ENCODE measurements at regions not wholly inside any gene's neighbourhood (a gene's known extent, or its start where the extent isn't known, plus 50 kb on each side); places are given as distances from the start of the nearest gene placed in this dataset.
"Not testable (repeated sequence)": the region's sequence is repeated elsewhere in the genome, so short reads cannot be mapped to it uniquely, and the experiment has no call there.

GRCh38 chr22:49469896-49470740 lies 357.6 kb downstream of the BRD1 start:
- no peak for DNase-seq

- no peak for DNase-seq
Measured at GRCh38 chr22:49468487-49469198, 359.0 kb downstream of the BRD1 start.

- DNase-seq = no peak
Measured at GRCh38 chr22:49466878-49467595, 360.6 kb downstream of the BRD1 start.

- peak; percentile 46 for DNase-seq
Measured at GRCh38 chr22:49464037-49464436, 363.6 kb downstream of the BRD1 start.

GRCh38 chr22:49462795-49463194 lies 364.9 kb downstream of the BRD1 start:
- DNase-seq = no peak

- no peak for DNase-seq
Measured at GRCh38 chr22:49462291-49462690, 365.4 kb downstream of the BRD1 start.

- DNase-seq = no peak
Measured at GRCh38 chr22:49461674-49462073, 366.0 kb downstream of the BRD1 start.

- DNase-seq = peak; percentile 54
Measured at GRCh38 chr22:49460592-49461281, 366.9 kb downstream of the BRD1 start.

- DNase-seq = no peak
Measured at GRCh38 chr22:49460091-49460490, 367.6 kb downstream of the BRD1 start.

- DNase-seq = no peak
Measured at GRCh38 chr22:49458708-49459099, 369.0 kb downstream of the BRD1 start.

GRCh38 chr22:49457946-49458707 lies 369.5 kb downstream of the BRD1 start:
- no peak for DNase-seq

GRCh38 chr22:49457146-49457545 lies 370.5 kb downstream of the BRD1 start:
- no peak for DNase-seq

GRCh38 chr22:49455595-49455994 lies 372.1 kb downstream of the BRD1 start:
- DNase-seq = peak; percentile 11

GRCh38 chr22:49454726-49455125 lies 372.9 kb downstream of the BRD1 start:
- DNase-seq = no peak

GRCh38 chr22:49453771-49454170 lies 373.9 kb downstream of the BRD1 start:
- no peak for DNase-seq

GRCh38 chr22:49453019-49453418 lies 374.7 kb downstream of the BRD1 start:
- not testable (repeated sequence) for DNase-seq

GRCh38 chr22:49452362-49452946 lies 375.2 kb downstream of the BRD1 start:
- DNase-seq = no peak

- no peak for DNase-seq
Measured at GRCh38 chr22:49451070-49451840, 376.4 kb downstream of the BRD1 start.

GRCh38 chr22:49450498-49450897 lies 377.2 kb downstream of the BRD1 start:
- no peak for DNase-seq

GRCh38 chr22:49449811-49450446 lies 377.7 kb downstream of the BRD1 start:
- DNase-seq = no peak
